ENCODE measurements at regions not wholly inside any gene's neighbourhood (a gene's known extent, or its start where the extent isn't known, plus 50 kb on each side); places are given as distances from the start of the nearest gene placed in this dataset.
A peak's percentile ranks its signal among the peaks of the same experiment; 100 is the strongest.

DNA sequence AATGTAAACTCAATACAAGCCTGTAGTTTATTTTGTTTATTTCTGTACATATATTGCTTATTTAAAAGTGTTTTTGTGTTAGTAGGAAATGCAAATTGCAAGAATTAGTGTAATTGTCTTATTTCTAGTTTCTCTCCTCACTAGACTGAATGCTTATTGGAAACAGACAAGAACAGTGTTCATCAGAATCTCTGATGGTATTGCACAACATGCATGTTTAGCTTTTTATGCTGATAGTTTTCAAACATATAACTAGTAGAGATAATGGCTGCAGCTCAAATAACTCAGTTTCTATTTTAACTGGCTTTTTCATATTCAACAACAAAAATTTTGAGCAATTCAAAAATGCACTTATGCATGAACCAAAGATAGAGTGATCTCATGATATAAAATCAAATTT, 68.8 kb upstream of the HTR4 start:
- Histone ChIP-seq H3K4ac (ENCODE audit: low read depth, low read length) (no peak overlapping the region), H2BK15ac (ENCODE audit: low read depth, low read length) (no peak overlapping the region), H2AFZ (replicated peaks; ENCODE audit: low read length, poor library complexity) (no peak overlapping the region), H4K8ac (ENCODE audit: low read depth in 2 of 2, low read length in 2 of 2) (no peak overlapping the region), H3K56ac (ENCODE audit: extremely low read depth, insufficient read depth, low read length) (no peak overlapping the region), H3K27ac (ENCODE audit: insufficient read depth, low read length) (no peak overlapping the region), H2AK9ac (replicated peaks; ENCODE audit: low read depth, low read length, poor library complexity) (no peak overlapping the region), H4K5ac (ENCODE audit: low read depth, low read length) (no peak overlapping the region), H3K27me3 (ENCODE audit: control insufficient read depth, insufficient read depth, low read length) (peaks cover 18% of the 10 kb centered on the region), H3K9ac (ENCODE audit: low read depth, low read length) (no peak overlapping the region), H3K4me1 (ENCODE audit: control insufficient read depth, insufficient read depth, low read length) (no peaks in the 10 kb centered on the region), H3K36me3 (ENCODE audit: control insufficient read depth, insufficient read depth, low read length) (no peaks in the 10 kb centered on the region), H3K18ac (ENCODE audit: low read depth, low read length) (no peak overlapping the region), H2BK120ac (ENCODE audit: low read depth, low read length) (no peak overlapping the region), H3K4me3 (ENCODE audit: insufficient read depth, low read depth, low read length) (no peak overlapping the region), H3K79me1 (ENCODE audit: low read depth in 1 of 2, low read length in 2 of 2) (no peaks in the 10 kb centered on the region), H2BK20ac (ENCODE audit: low read depth, low read length) (no peak overlapping the region), H3K9me3 (ENCODE audit: control insufficient read depth, insufficient read depth, low read length) (no peaks in the 10 kb centered on the region), H3K4me2 (ENCODE audit: low read depth, low read length) (no peak overlapping the region), H4K91ac (ENCODE audit: insufficient read depth, low read depth, low read length) (no peak overlapping the region), H3K23ac (ENCODE audit: low read depth, low read length) (no peak overlapping the region), H3K9me1 (ENCODE audit: insufficient read depth, low read length) (no peaks in the 10 kb centered on the region), H3K14ac (replicated peaks; ENCODE audit: low read depth, low read length) (no peak overlapping the region), H2BK5ac (ENCODE audit: low read depth, low read length, poor library complexity, severe bottlenecking) (no peak overlapping the region), H4K20me1 (ENCODE audit: insufficient read depth, low read length) (no peaks in the 10 kb centered on the region), H2AK5ac (ENCODE audit: low read depth, low read length) (no peak overlapping the region)
- BruUV-seq (replicated peaks), result no TSS peak
- intact Hi-C loops (cut with micrococcal nuclease) (no loop called here), dilution Hi-C loops (cut with HindIII; ENCODE audit: low sequenced_read_pairs, unreplicated experiment) (no loop called here), in situ Hi-C loops (cut with MboI; ENCODE audit: low sequenced_read_pairs) (no loop called here)
- peak; percentile 71 for TF ChIP-seq CEBPB (IDR thresholded peaks at IDR 0.05; ENCODE audit: low read depth, low read length)
- no peak for TF ChIP-seq USF2 (IDR thresholded peaks at IDR 0.05; ENCODE audit: low read depth, low read length)
- POLR2A ChIA-PET (ENCODE audit: unreplicated experiment), result no interaction called here
- ATAC-seq (ENCODE audit: low read depth) (no peak), DNase-seq (no peak)
- CTCF ChIA-PET, result no interaction called here
